H1 (cell line): ENCODE measurements at regions not wholly inside any gene's neighbourhood (a gene's known extent, or its start where the extent isn't known, plus 50 kb on each side); places are given as distances from the start of the nearest gene placed in this dataset.

Experiments
- CTBP2 ChIP-seq: IDR thresholded peaks from 2 replicates; pipeline ENCODE4 v1.7.0; 2011; ENCODE audit warnings: borderline replicate concordance, mild to moderate bottlenecking, moderate library complexity, mixed read lengths, low read length; ENCODE audit not compliant: insufficient read depth, insufficient read length
- HDAC6 ChIP-seq: IDR thresholded peaks from one replicate; pipeline ENCODE4 v1.7.1; 2012; ENCODE audit warnings: low read depth, mild to moderate bottlenecking, inconsistent platforms, low read length, moderate library complexity
- JUN ChIP-seq: IDR thresholded peaks from 2 replicates; pipeline ENCODE4 v1.6.1; 2011; ENCODE audit warnings: low read depth, mild to moderate bottlenecking, improper control_type of control experiment, low read length
- POU5F1 ChIP-seq: IDR thresholded peaks from 2 replicates; pipeline ENCODE4 v1.6.1; 2011; ENCODE audit warnings: low read depth, mild to moderate bottlenecking, low read length, moderate library complexity
- RFX5 ChIP-seq: IDR thresholded peaks from 2 replicates; pipeline ENCODE4 v1.6.1; 2011; ENCODE audit warnings: low read depth, low read length, improper control_type of control experiment, borderline replicate concordance
- RNF2 ChIP-seq: fragments of 200-900, 300-1000 bp; sonication (generic); IDR thresholded peaks from 2 replicates; pipeline ENCODE4 v1.7.1; 2016; ENCODE audit warnings: borderline replicate concordance, low read depth, mild to moderate bottlenecking, antibody characterized with exemption, low read length; ENCODE audit not compliant: poor library complexity, severe bottlenecking; ENCODE audit errors: missing control alignments
- SIRT6 ChIP-seq: IDR thresholded peaks from one replicate; pipeline ENCODE4 v1.7.1; 2012; ENCODE audit warnings: low read length, inconsistent platforms
- TAF1 ChIP-seq: IDR thresholded peaks from 2 replicates; pipeline ENCODE4 v1.6.1; 2011; ENCODE audit warnings: mild to moderate bottlenecking, low read depth, low read length

GRCh38 chr6:54998576-54998975 lies 152.0 kb downstream of the FAM83B start (continued):
- no peak for TF ChIP-seq CTBP2
- TF ChIP-seq HDAC6 = no peak
- TF ChIP-seq POU5F1 = no peak
- TF ChIP-seq TAF1 = no peak
- no peak for TF ChIP-seq RFX5
- no peak for TF ChIP-seq JUN
- no peak for TF ChIP-seq RNF2
- no peak for TF ChIP-seq SIRT6
- TF ChIP-seq, all 59 proteins: peak for 0
